H1 (cell line): ENCODE measurements at regions not wholly inside any gene's neighbourhood (a gene's known extent, or its start where the extent isn't known, plus 50 kb on each side); places are given as distances from the start of the nearest gene placed in this dataset.
A peak's percentile ranks its signal among the peaks of the same experiment; 100 is the strongest.

Experiments used
- CTCF ChIA-PET: fragments of 300-600 bp; sonication (Branson Sonifier 250); formaldehyde crosslinking; loops from one replicate; lab custom pipeline; 2021; ENCODE audit not compliant: partially characterized antibody; lab: Charles Lee
- POLR2A ChIA-PET: fragments of 300-600 bp; sonication (Branson Sonifier 250); formaldehyde crosslinking; loops from one replicate; lab custom pipeline; 2021; ENCODE audit warnings: inconsistent platforms; ENCODE audit not compliant: partially characterized antibody; lab: Charles Lee
- DNase-seq, 2 experiments: peaks; one replicate each; pipeline versions ENCODE4 v3.0.0 to v3.0.0-alpha.2; 2010 to 2022; ENCODE audit warnings: low spot score in 2 of 2, low read depth in 1 of 2, mixed read lengths in 1 of 2
- FAIRE-seq: peaks from 2 replicates; lab custom pipeline; 2011; peaks lifted over from hg19 to GRCh38; lab: Jason Lieb, UNC
- H2AFZ ChIP-seq: 2 replicates; pipeline ENCODE4 v1.8.1; 2012; ENCODE audit warnings: low read length, inconsistent platforms
- H2AK5ac ChIP-seq: 2 replicates; pipeline ENCODE4 v1.6.1; 2013; ENCODE audit warnings: low read depth, low read length
- H2BK120ac ChIP-seq: replicated peaks from 2 replicates; pipeline ENCODE3; 2013; ENCODE audit warnings: low read depth, low read length, inconsistent platforms
- H2BK12ac ChIP-seq: 2 replicates; pipeline ENCODE4 v1.6.1; 2013; ENCODE audit warnings: low read depth, low read length
- H2BK15ac ChIP-seq: 2 replicates; pipeline ENCODE4 v1.6.1; 2013; ENCODE audit warnings: low read length
- H2BK20ac ChIP-seq: 2 replicates; pipeline ENCODE4 v1.6.1; 2013; ENCODE audit warnings: low read length
- H2BK5ac ChIP-seq: 2 replicates; pipeline ENCODE4 v1.6.1; 2013; ENCODE audit warnings: low read depth, low read length
- H3K14ac ChIP-seq: 2 replicates; pipeline ENCODE4 v1.6.1; 2013; ENCODE audit warnings: inconsistent platforms; ENCODE audit not compliant: insufficient read length
- H3K18ac ChIP-seq: 2 replicates; pipeline ENCODE4 v1.6.1; 2013; ENCODE audit warnings: low read length; ENCODE audit errors: extremely low read depth
- H3K23ac ChIP-seq: 2 replicates; pipeline ENCODE4 v1.6.1; 2013; ENCODE audit warnings: inconsistent platforms; ENCODE audit not compliant: insufficient read length
- H3K23me2 ChIP-seq: 2 replicates; pipeline ENCODE4 v1.6.1; 2013; ENCODE audit warnings: low read depth, low read length
- H3K27ac ChIP-seq: 2 replicates; pipeline ENCODE4 v1.6.1; 2011; ENCODE audit warnings: low read depth, low read length, inconsistent platforms
- H3K27me3 ChIP-seq, 4 experiments: replicated peaks in 1 of 4; 1 replicate in 1 of 4; 2 replicates in 3 of 4; pipeline versions ENCODE4 v1.6.1 to v1.8.1; 2011 to 2013; ENCODE audit warnings: low read length in 3 of 4, mild to moderate bottlenecking in 3 of 4, inconsistent platforms in 2 of 4, mixed read lengths in 2 of 4, moderate library complexity in 1 of 4; ENCODE audit not compliant: control insufficient read depth in 3 of 4, insufficient read depth in 3 of 4; ENCODE audit errors: extremely low read depth in 1 of 4
- H3K36me3 ChIP-seq, 4 experiments: 2 replicates each; pipeline versions ENCODE4 v1.6.1 to v1.8.1; 2011 to 2013; ENCODE audit warnings: mild to moderate bottlenecking in 4 of 4, low read length in 3 of 4, moderate library complexity in 2 of 4, control low read depth in 1 of 4, inconsistent platforms in 1 of 4; ENCODE audit not compliant: insufficient read depth in 4 of 4, control insufficient read depth in 2 of 4
- H3K4ac ChIP-seq: replicated peaks from 2 replicates; pipeline ENCODE3; 2013; ENCODE audit warnings: low read length, low read depth, mixed read lengths, inconsistent platforms; ENCODE audit not compliant: insufficient read length
- H3K4me1 ChIP-seq, 4 experiments: replicated peaks in 1 of 4; 1 replicate in 1 of 4; 2 replicates in 3 of 4; pipeline versions ENCODE4 v1.6.1 to v1.8.1; 2011 to 2013; ENCODE audit warnings: low read length in 3 of 4, inconsistent platforms in 2 of 4, mixed read lengths in 1 of 4; ENCODE audit not compliant: insufficient read depth in 4 of 4, control insufficient read depth in 3 of 4
- H3K4me2 ChIP-seq, 2 experiments: 2 replicates each; pipeline versions ENCODE4 v1.6.1 to v1.8.1; 2011 to 2013; ENCODE audit warnings: low read depth in 2 of 2, low read length in 2 of 2, control low read depth in 1 of 2, inconsistent platforms in 1 of 2, mild to moderate bottlenecking in 1 of 2; ENCODE audit not compliant: insufficient read depth in 1 of 2
- H3K4me3 ChIP-seq, 4 experiments: fragments of 200-600, 300-600 bp in 1 of 4; sonication (generic), shearing (Covaris generic), sonication (Bioruptor Twin) in 1 of 4; 2 replicates each; pipeline versions ENCODE4 v1.5.1 to v1.8.1; 2011 to 2016; ENCODE audit warnings: low read length in 4 of 4, low read depth in 3 of 4, control low read depth in 2 of 4, inconsistent platforms in 2 of 4, mild to moderate bottlenecking in 2 of 4, mixed read lengths in 1 of 4, moderate library complexity in 1 of 4; ENCODE audit not compliant: insufficient read depth in 2 of 4; ENCODE audit errors: extremely low read depth in 1 of 4
- H3K56ac ChIP-seq: replicated peaks from 2 replicates; pipeline ENCODE3; 2013; ENCODE audit warnings: low read depth, mild to moderate bottlenecking, mixed read lengths, low read length, inconsistent platforms; ENCODE audit not compliant: insufficient read length
- H3K79me1 ChIP-seq: 2 replicates; pipeline ENCODE4 v1.6.1; 2013; ENCODE audit warnings: low read depth, low read length, control low read depth
- H3K79me2 ChIP-seq, 2 experiments: 2 replicates each; pipeline versions ENCODE4 v1.6.1 to v1.8.1; 2012 to 2013; ENCODE audit warnings: low read length in 2 of 2, mild to moderate bottlenecking in 2 of 2, inconsistent platforms in 1 of 2; ENCODE audit not compliant: insufficient read depth in 2 of 2, control insufficient read depth in 1 of 2
- H3K9ac ChIP-seq, 4 experiments: replicated peaks in 1 of 4; 1 replicate in 1 of 4; 2 replicates in 3 of 4; pipeline versions ENCODE4 v1.6.1 to v1.8.1; 2011 to 2013; ENCODE audit warnings: low read depth in 3 of 4, low read length in 3 of 4, control low read depth in 2 of 4, mild to moderate bottlenecking in 2 of 4, moderate library complexity in 2 of 4, inconsistent platforms in 1 of 4; ENCODE audit errors: extremely low read depth in 1 of 4
- H3K9me3 ChIP-seq, 2 experiments: 2 replicates each; pipeline versions ENCODE4 v1.6.1 to v1.8.1; 2012 to 2013; ENCODE audit warnings: mild to moderate bottlenecking in 2 of 2, moderate library complexity in 2 of 2, control low read depth in 1 of 2, inconsistent platforms in 1 of 2, low read depth in 1 of 2, low read length in 1 of 2, mixed read lengths in 1 of 2; ENCODE audit not compliant: insufficient read depth in 2 of 2
- H4K20me1 ChIP-seq, 2 experiments: replicated peaks in 1 of 2; 2 replicates each; pipeline versions ENCODE3 to v1.8.1; 2011 to 2013; ENCODE audit warnings: inconsistent platforms in 2 of 2, low read length in 2 of 2, mild to moderate bottlenecking in 1 of 2; ENCODE audit not compliant: insufficient read depth in 2 of 2, control insufficient read depth in 1 of 2
- H4K5ac ChIP-seq: 2 replicates; pipeline ENCODE4 v1.6.1; 2013; ENCODE audit warnings: low read length, low read depth, mixed read lengths, inconsistent platforms; ENCODE audit not compliant: insufficient read length
- H4K8ac ChIP-seq: 2 replicates; pipeline ENCODE4 v1.8.0; 2013; ENCODE audit warnings: mild to moderate bottlenecking, moderate library complexity, low read length, inconsistent platforms; ENCODE audit not compliant: insufficient read depth; ENCODE audit errors: extremely low read depth
- H4K91ac ChIP-seq: replicated peaks from 2 replicates; pipeline ENCODE3; 2013; ENCODE audit warnings: low read length, mixed read lengths, inconsistent platforms; ENCODE audit not compliant: insufficient read length
- KDM4A ChIP-seq: IDR thresholded peaks from one replicate; pipeline ENCODE4 v1.7.1; 2012; ENCODE audit warnings: low read depth, mild to moderate bottlenecking, moderate library complexity, low read length, inconsistent platforms; ENCODE audit not compliant: severe bottlenecking
- RAD21 ChIP-seq, 2 experiments: IDR thresholded peaks in 1 of 2; conservative IDR thresholded peaks in 1 of 2; 2 replicates each; pipeline ENCODE4 v1.6.1; 2011; ENCODE audit warnings: low read depth in 2 of 2, low read length in 2 of 2, improper control_type of control experiment in 1 of 2, inconsistent platforms in 1 of 2, mild to moderate bottlenecking in 1 of 2, moderate library complexity in 1 of 2
- RXRA ChIP-seq: IDR thresholded peaks from 2 replicates; pipeline ENCODE4 v1.6.1; 2011; ENCODE audit warnings: low read depth, mild to moderate bottlenecking, low read length, moderate library complexity; ENCODE audit not compliant: insufficient read depth
- SIRT6 ChIP-seq: IDR thresholded peaks from one replicate; pipeline ENCODE4 v1.7.1; 2012; ENCODE audit warnings: low read length, inconsistent platforms
- ZNF274 ChIP-seq: IDR thresholded peaks from 2 replicates; pipeline ENCODE4 v1.7.0; 2012; ENCODE audit warnings: low read length, borderline replicate concordance; ENCODE audit errors: extremely low read depth
- WGBS, 2 experiments: shearing (Covaris generic) in 1 of 2; methylation state at CpG; one replicate each; pipeline versions ENCODE4 v1.1.6 to v1.1.7; 2013 to 2015; ENCODE audit warnings: low lambda C conversion rate in 2 of 2, mixed read lengths in 2 of 2, inconsistent platforms in 1 of 2, low coverage in 1 of 2, missing lambda C conversion rate in 1 of 2; ENCODE audit not compliant: insufficient replicate concordance in 2 of 2, insufficient coverage in 1 of 2, insufficient read length in 1 of 2; ENCODE audit errors: extremely low coverage in 1 of 2, missing lambda C conversion rate in 1 of 2; 5-methylcytosine and 5-hydroxymethylcytosine counted together

- H2BK5ac ChIP-seq: no peak overlapping the region
- no peak overlapping the region for H2BK12ac ChIP-seq
- H3K79me1 ChIP-seq: no peaks in the 10 kb centered on the region
- no peak overlapping the region for H3K27ac ChIP-seq
- CTCF ChIA-PET: interaction anchor here (1.0 kb wide), 1 partner anchor 9 kb away, joined by 3 read pairs; no protein-coding TSS in a partner anchor
- no peak overlapping the region for H2AK5ac ChIP-seq
- no peak overlapping the region for H3K4me2 ChIP-seq
- FAIRE-seq (peak; percentile 63), DNase-seq (no peak)
- no peaks in the 10 kb centered on the region for H4K20me1 ChIP-seq
- H3K18ac ChIP-seq: peak overlapping the region; percentile 48; the same call in 1 of the 2 replicates
- no peak overlapping the region for H3K14ac ChIP-seq
- H3K4me3 ChIP-seq: no peak overlapping the region
- peaks cover 0 to 8% (median 0%) of the 10 kb centered on the region in 4 experiments; a peak in 2 of 8 replicates for H3K36me3 ChIP-seq
- no peak overlapping the region for H4K91ac ChIP-seq
- H2AFZ ChIP-seq: no peak overlapping the region
- H4K8ac ChIP-seq: no peak overlapping the region
- no peaks in the 10 kb centered on the region for H3K23me2 ChIP-seq
- no peak overlapping the region for H3K4ac ChIP-seq
- no peak overlapping the region for H2BK15ac ChIP-seq
- no peak overlapping the region for H3K9ac ChIP-seq
- H3K23ac ChIP-seq: no peak overlapping the region
- H4K5ac ChIP-seq: no peak overlapping the region
- WGBS, 2 experiments: 76% methylated on average over 2 of the region's 2 CpGs; no CpG with 5 or more reads in 1 of the 2 experiments
- POLR2A ChIA-PET: no interaction called here
- H2BK120ac ChIP-seq: no peak overlapping the region
- H3K4me1 ChIP-seq: peaks cover 0 to 9% (median 5%) of the 10 kb centered on the region in 4 experiments; a peak in 5 of 7 replicates
- no peak overlapping the region for H3K56ac ChIP-seq
- H3K9me3 ChIP-seq: peaks cover 3 to 5% of the 10 kb centered on the region in 2 experiments; a peak in 2 of 4 replicates
- H3K79me2 ChIP-seq: peaks cover 0 to 7% of the 10 kb centered on the region in 2 experiments; a peak in 1 of 4 replicates
- no peak overlapping the region for H2BK20ac ChIP-seq
- no peaks in the 10 kb centered on the region for H3K27me3 ChIP-seq
- no peak for TF ChIP-seq ZNF274
- no peak for TF ChIP-seq RAD21 (IDR thresholded peaks at IDR 0.05 in 1 of 2, conservative IDR thresholded peaks at IDR 0.05 in 1 of 2; ENCODE audit: low read depth in 2 of 2, low read length in 2 of 2)
- no peak for TF ChIP-seq SIRT6
- no peak for TF ChIP-seq RXRA
- no peak for TF ChIP-seq KDM4A
Measured at GRCh38 chr3:106882297-106882696, 494.9 kb upstream of the CCDC54 start.
